Activated CD4-positive, alpha-beta memory T cell treated with anti-CD3 and anti-CD28 coated beads for 36 hours (primary cell): ENCODE measurements at regions not wholly inside any gene's neighbourhood (a gene's known extent, or its start where the extent isn't known, plus 50 kb on each side); places are given as distances from the start of the nearest gene placed in this dataset.

Experiments
- CTCF ChIA-PET: fragments of 350-600 bp; sonication (Branson Sonifier 250); formaldehyde crosslinking; loops from one replicate; lab custom pipeline; 2021; ENCODE audit warnings: antibody characterized with exemption, inconsistent platforms; lab: Charles Lee
- POLR2A ChIA-PET: fragments of 350-600 bp; sonication (Branson Sonifier 250); formaldehyde crosslinking; loops from one replicate; lab custom pipeline; 2021; ENCODE audit warnings: antibody characterized with exemption; lab: Charles Lee
- DNase-seq: peaks from one replicate; pipeline ENCODE4 v3.0.0-alpha.2; 2020
- H3K27ac Mint-ChIP-seq: one replicate; pipeline ENCODE4 v1.8.0; 2021; ENCODE audit warnings: mixed read lengths
- H3K27me3 Mint-ChIP-seq: one replicate; pipeline ENCODE4 v1.8.0; 2021; ENCODE audit warnings: mixed read lengths
- H3K36me3 Mint-ChIP-seq: one replicate; pipeline ENCODE4 v1.8.0; 2021; ENCODE audit warnings: mixed read lengths
- H3K4me1 Mint-ChIP-seq: one replicate; pipeline ENCODE4 v1.8.0; 2021; ENCODE audit warnings: low read depth, mixed read lengths
- H3K4me3 Mint-ChIP-seq: one replicate; pipeline ENCODE4 v1.8.0; 2021; ENCODE audit warnings: mild to moderate bottlenecking, mixed read lengths
- H3K9me3 Mint-ChIP-seq: one replicate; pipeline ENCODE4 v1.8.0; 2021; ENCODE audit warnings: mixed read lengths
- intact Hi-C: fragments of 100-400 bp; cut with micrococcal nuclease; formaldehyde crosslinking; loops from one replicate; pipeline ENCODE4 v1.15.1; 2023

DNA sequence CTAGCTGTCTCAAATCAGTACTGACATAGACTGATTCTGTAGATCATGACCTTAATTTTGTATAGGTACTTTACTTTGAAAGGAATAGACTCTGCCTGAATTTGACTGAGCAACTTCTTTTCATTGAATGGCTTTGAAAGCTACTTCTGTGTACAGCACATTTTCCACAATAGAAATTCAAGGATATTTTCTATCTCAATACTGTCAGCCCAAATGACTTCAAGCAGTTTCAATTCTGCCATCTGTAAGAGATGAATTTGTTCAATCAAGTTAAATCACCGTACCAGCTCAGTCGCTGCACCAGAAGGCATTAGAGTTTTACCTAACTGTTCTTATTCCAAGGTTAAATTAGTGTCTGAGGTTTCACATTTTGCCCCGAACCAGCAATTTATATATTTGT, 107.0 kb upstream of the EYS start:
- intact Hi-C loops, result no loop called here
- Mint-ChIP-seq H3K36me3 (no peaks in the 10 kb centered on the region), H3K4me3 (no peak overlapping the region), H3K27ac (no peak overlapping the region), H3K4me1 (no peaks in the 10 kb centered on the region), H3K9me3 (peaks cover 12% of the 10 kb centered on the region), H3K27me3 (no peaks in the 10 kb centered on the region)
- ChIA-PET CTCF (no interaction called here), POLR2A (no interaction called here)
- no peak for DNase-seq

DNA sequence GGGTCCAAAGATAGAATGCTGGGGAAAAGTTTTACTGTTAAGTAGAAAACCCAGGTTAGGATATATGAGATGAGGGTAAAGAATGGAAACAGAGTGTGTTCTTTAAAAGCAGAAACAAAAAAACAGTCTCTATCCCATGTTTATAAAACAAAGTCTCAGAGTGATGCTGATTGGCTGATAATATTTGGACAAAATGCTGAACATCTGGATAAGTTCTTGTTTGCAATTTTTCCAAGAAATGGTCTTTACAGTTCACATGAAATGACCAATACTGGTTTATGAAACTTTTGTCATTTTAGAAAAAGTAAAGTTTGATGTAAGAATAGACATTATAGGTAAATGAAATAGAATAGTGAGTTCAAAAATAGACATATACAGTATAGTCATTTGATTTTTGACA, 96.2 kb upstream of the EYS start:
- Mint-ChIP-seq H3K9me3 (peaks cover 3% of the 10 kb centered on the region), H3K27me3 (no peaks in the 10 kb centered on the region), H3K27ac (no peak overlapping the region), H3K36me3 (no peaks in the 10 kb centered on the region), H3K4me1 (no peaks in the 10 kb centered on the region), H3K4me3 (no peak overlapping the region)
- ChIA-PET CTCF (no interaction called here), POLR2A (no interaction called here)
- intact Hi-C loops, result no loop called here
- DNase-seq, result no peak

DNA sequence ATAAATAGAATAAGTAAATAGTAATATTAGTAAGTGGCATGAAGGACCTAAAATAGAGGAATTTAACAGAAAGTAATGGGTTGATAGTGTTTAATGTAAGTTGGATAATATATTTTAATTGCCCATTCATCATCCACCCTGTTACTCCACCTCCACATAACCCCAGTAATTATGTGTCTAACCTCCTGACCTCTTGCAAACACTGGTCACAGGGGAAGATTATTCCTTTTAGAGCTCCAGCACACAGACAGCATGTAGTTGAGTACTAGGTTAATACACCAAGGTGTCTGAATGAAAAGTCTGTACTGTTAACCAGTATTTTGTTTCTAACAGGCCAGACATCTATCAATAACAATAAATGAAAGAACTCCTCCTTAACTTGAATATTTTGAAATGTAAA, 92.4 kb upstream of the EYS start:
- CTCF ChIA-PET, result no interaction called here
- Mint-ChIP-seq H3K36me3 (no peaks in the 10 kb centered on the region), H3K27ac (no peak overlapping the region), H3K4me1 (no peaks in the 10 kb centered on the region), H3K27me3 (no peaks in the 10 kb centered on the region), H3K4me3 (no peak overlapping the region), H3K9me3 (peaks cover 7% of the 10 kb centered on the region)
- DNase-seq, result no peak
- POLR2A ChIA-PET, result no interaction called here
- intact Hi-C loops, result no loop called here

DNA sequence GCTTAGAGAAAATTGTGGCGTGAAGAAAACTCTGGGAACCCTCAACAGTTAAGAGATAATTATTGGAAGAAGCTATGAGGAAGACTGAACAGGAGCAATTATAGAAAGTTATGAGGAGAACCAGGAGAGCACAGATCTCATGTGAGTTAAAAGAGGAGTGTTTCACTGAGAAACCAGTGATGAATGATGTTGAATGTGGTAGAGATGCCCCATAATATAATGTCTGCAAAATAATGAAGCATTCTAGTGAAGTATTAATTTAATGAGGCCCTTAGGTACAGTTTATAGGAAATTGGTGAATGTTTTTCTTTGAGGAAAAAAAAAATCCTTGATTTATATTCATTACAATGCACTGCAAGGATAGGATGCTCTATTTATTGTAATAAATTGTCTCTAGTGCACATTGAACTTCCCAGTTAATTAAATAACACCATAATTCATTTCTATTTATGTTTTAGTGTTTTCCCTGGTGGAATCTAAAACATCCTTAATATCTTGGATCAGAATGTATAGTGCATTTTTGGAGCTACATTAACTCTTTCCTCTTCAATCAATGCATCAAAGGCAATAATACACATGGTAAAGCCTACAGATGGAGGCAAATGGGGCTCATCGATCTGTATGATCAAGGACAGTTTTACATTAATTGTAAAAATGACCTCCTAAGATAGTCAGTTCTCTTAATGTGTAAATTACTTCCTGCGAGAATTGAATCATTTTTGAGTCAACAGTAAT, 91.4 kb upstream of the EYS start:
- Mint-ChIP-seq H3K27me3 (no peaks in the 10 kb centered on the region), H3K9me3 (peaks cover 11% of the 10 kb centered on the region), H3K27ac (no peak overlapping the region), H3K36me3 (no peaks in the 10 kb centered on the region), H3K4me1 (no peaks in the 10 kb centered on the region), H3K4me3 (no peak overlapping the region)
- intact Hi-C loops, result no loop called here
- DNase-seq, result no peak
- POLR2A ChIA-PET, result no interaction called here
- CTCF ChIA-PET, result no interaction called here

DNA sequence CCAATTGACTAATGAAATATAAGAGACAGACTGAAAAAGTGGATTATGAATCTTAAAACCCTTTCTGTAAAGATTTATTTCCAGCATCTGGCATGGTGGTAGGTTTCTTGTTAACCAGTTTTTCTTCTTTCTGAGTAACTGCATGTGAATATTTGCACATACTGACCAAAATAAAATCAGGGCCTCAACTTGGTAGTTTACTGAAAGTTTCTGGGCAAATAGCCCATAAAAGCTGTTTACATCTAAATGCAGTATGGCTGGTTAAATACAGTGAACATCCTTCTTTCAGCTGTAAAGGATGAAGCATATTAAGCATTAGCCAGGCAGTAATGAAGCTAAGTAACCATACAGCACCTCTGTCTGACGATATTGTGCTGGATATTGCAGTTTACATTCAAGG, 83.6 kb upstream of the EYS start:
- no peaks in the 10 kb centered on the region for H3K36me3 Mint-ChIP-seq
- intact Hi-C loops, result no loop called here
- DNase-seq, result no peak
- no peaks in the 10 kb centered on the region for H3K4me1 Mint-ChIP-seq
- POLR2A ChIA-PET, result no interaction called here
- H3K4me3 Mint-ChIP-seq, result no peak overlapping the region
- no peaks in the 10 kb centered on the region for H3K27me3 Mint-ChIP-seq
- CTCF ChIA-PET, result no interaction called here
- H3K27ac Mint-ChIP-seq, result no peak overlapping the region
- H3K9me3 Mint-ChIP-seq, result peaks cover 26% of the 10 kb centered on the region

DNA sequence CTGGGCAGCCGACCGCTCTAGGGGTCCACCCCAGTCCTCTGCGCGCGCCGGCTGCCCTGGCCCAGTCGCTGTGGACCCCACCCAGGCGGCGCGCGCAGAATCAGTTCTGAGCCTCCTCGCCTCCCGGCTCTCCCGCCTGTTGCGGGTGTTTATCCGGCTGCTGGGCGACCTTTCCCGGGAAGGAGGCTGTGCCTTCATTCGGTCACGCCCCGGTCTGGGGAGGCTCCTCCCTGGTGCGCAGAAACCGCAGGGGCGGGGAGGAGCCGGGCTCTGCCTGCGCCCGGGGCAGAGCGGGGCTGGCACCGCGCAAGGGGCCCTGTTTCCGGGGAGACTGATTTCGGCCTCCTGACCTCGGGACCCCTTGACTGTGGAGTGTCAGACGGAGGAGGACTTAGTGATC, 80.8 kb upstream of the EYS start:
- no peaks in the 10 kb centered on the region for H3K36me3 Mint-ChIP-seq
- no peak for DNase-seq
- no peak overlapping the region for H3K4me3 Mint-ChIP-seq
- intact Hi-C loops, result no loop called here
- H3K27me3 Mint-ChIP-seq, result no peaks in the 10 kb centered on the region
- ChIA-PET CTCF (no interaction called here), POLR2A (no interaction called here)
- no peaks in the 10 kb centered on the region for H3K4me1 Mint-ChIP-seq
- peaks cover 35% of the 10 kb centered on the region for H3K9me3 Mint-ChIP-seq
- H3K27ac Mint-ChIP-seq, result no peak overlapping the region

DNA sequence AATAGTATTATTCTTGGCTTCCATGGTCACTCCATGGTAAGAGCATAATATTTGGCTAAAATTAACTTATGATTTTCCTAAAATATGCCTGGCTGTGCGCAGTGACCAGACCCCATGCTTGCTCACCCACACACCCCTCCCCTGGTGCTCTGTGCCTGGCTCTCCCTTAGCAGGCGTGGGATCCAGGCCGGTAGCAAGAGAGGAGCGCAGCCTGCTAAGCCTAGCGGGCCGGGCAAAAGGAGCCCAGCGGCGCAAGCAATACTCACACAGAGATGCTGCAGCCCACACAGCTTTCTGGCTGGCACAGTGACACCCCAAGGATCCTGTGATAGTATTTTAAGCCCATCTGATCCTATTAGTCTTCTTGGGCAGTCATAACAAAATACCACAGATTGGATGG, 79.8 kb upstream of the EYS start:
- intact Hi-C loops, result no loop called here
- Mint-ChIP-seq H3K36me3 (no peaks in the 10 kb centered on the region), H3K4me1 (no peaks in the 10 kb centered on the region), H3K27me3 (no peaks in the 10 kb centered on the region), H3K9me3 (peaks cover 31% of the 10 kb centered on the region), H3K4me3 (no peak overlapping the region), H3K27ac (no peak overlapping the region)
- ChIA-PET CTCF (no interaction called here), POLR2A (no interaction called here)
- no peak for DNase-seq

DNA sequence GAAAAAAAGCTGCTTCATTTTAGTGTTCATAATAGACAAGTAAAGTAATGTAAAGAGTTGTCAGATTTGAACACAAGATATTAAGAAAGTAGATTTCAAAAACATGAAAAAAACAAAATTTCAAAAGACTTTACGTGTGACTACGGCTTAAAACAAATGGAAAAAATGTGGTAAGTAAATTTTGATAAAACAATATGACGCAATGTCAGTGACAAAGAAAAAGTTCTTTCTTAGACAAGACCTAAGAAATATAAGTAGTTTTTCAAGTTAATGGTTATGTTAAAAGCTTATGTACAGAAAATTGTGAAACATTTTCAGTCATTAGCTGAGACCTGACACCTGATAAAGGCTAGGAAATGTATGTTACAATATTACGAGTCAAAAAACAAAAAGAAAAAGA, 73.7 kb upstream of the EYS start:
- Mint-ChIP-seq H3K4me1 (no peaks in the 10 kb centered on the region), H3K9me3 (peaks cover 26% of the 10 kb centered on the region), H3K4me3 (no peak overlapping the region), H3K27me3 (no peaks in the 10 kb centered on the region), H3K36me3 (no peaks in the 10 kb centered on the region), H3K27ac (no peak overlapping the region)
- DNase-seq, result no peak
- ChIA-PET POLR2A (no interaction called here), CTCF (no interaction called here)
- intact Hi-C loops, result no loop called here

DNA sequence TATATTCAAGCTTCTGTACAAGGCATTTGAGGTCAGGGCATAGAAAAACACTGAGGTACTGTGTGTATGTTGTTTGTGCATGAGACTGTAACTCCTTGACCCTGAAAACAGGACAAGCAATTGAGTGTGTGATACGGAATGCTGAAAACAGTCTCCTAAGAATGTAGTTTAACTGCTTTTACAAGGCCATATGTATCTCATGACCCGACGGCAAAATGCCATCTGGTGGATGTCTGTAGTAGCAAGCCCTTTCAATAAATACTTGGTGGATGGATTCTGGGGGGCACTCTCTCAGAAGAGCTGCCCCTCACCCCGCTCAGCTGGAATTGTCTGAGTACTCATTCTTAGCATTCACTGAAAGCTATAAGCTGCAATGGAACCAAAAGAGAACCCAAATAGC, 69.3 kb upstream of the EYS start:
- no peak overlapping the region for H3K27ac Mint-ChIP-seq
- H3K4me3 Mint-ChIP-seq, result no peak overlapping the region
- no peaks in the 10 kb centered on the region for H3K4me1 Mint-ChIP-seq
- no peaks in the 10 kb centered on the region for H3K27me3 Mint-ChIP-seq
- H3K9me3 Mint-ChIP-seq, result peaks cover 23% of the 10 kb centered on the region
- ChIA-PET POLR2A (no interaction called here), CTCF (no interaction called here)
- intact Hi-C loops, result no loop called here
- H3K36me3 Mint-ChIP-seq, result no peaks in the 10 kb centered on the region
- DNase-seq, result no peak

DNA sequence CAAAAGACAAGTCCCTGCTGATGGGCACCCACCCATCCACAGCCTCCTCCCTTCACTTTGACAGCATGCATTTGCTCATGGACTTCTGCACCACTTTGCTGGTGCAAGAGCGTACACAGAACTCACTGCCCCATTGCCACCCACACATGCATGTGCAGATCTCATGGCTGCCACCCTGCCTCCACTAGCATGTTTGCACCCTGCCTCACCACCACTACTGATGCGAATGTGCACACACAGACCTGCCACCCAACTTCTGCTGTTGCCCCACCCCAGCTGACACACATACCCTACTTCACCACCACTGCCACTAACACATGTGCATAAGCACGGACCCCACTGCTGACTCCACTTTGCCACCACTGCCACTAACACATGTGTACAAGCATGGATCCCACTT, 64.9 kb upstream of the EYS start:
- POLR2A ChIA-PET, result no interaction called here
- DNase-seq, result no peak
- Mint-ChIP-seq H3K27ac (no peak overlapping the region), H3K36me3 (no peaks in the 10 kb centered on the region), H3K4me3 (no peak overlapping the region), H3K4me1 (no peaks in the 10 kb centered on the region), H3K9me3 (peaks cover 18% of the 10 kb centered on the region), H3K27me3 (no peaks in the 10 kb centered on the region)
- intact Hi-C loops, result no loop called here
- CTCF ChIA-PET, result no interaction called here

DNA sequence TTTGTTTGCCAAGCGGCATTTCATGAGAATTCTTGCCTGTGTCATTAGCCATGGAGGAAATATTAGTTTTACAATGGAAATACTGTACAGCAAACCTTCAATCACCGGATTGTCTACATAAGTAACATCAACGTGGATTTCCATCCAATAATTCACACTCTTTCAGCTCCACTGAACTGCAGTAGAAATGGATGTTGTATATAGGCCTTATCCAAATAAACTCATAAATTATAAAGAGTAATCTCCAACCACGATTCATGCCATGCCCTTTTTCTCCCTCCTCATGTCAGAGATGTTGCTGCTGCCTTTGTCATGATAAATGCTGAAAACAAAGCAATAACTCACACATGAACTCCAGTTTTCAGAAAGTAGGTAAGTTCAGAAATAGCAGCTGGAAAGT, 54.9 kb upstream of the EYS start:
- no peaks in the 10 kb centered on the region for H3K27me3 Mint-ChIP-seq
- no peak overlapping the region for H3K4me3 Mint-ChIP-seq
- intact Hi-C loops, result no loop called here
- H3K36me3 Mint-ChIP-seq, result no peaks in the 10 kb centered on the region
- ChIA-PET CTCF (no interaction called here), POLR2A (no interaction called here)
- no peak overlapping the region for H3K27ac Mint-ChIP-seq
- H3K4me1 Mint-ChIP-seq, result no peaks in the 10 kb centered on the region
- no peak for DNase-seq
- H3K9me3 Mint-ChIP-seq, result peaks cover 11% of the 10 kb centered on the region

DNA sequence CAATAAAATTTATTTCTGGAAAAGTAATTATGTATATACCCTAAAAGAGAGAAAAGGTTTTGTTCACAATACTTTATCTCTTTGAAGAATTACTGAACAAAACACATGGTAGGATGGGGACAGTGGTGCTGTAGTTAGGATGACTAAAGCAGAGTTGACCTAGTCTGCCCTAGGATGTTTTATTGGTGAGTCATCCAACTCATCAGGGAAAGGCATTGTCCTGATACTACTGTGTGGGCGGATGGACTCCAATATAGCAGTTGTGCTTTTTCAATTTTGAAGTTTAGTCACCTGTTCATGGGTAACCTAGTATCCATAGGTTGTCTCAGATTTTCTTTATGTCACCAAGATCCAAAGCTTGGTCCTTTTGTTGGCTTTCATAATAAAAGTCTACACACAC, 53.3 kb upstream of the EYS start:
- peaks cover 18% of the 10 kb centered on the region for H3K9me3 Mint-ChIP-seq
- no peaks in the 10 kb centered on the region for H3K27me3 Mint-ChIP-seq
- H3K36me3 Mint-ChIP-seq, result no peaks in the 10 kb centered on the region
- ChIA-PET POLR2A (no interaction called here), CTCF (no interaction called here)
- no peak for DNase-seq
- H3K4me3 Mint-ChIP-seq, result no peak overlapping the region
- H3K27ac Mint-ChIP-seq, result no peak overlapping the region
- no peaks in the 10 kb centered on the region for H3K4me1 Mint-ChIP-seq
- intact Hi-C loops, result no loop called here
